ENCODE measurements at regions not wholly inside any gene's neighbourhood (a gene's known extent, or its start where the extent isn't known, plus 50 kb on each side); places are given as distances from the start of the nearest gene placed in this dataset.
"Not testable (repeated sequence)": the region's sequence is repeated elsewhere in the genome, so short reads cannot be mapped to it uniquely, and the experiment has no call there.

DNA sequence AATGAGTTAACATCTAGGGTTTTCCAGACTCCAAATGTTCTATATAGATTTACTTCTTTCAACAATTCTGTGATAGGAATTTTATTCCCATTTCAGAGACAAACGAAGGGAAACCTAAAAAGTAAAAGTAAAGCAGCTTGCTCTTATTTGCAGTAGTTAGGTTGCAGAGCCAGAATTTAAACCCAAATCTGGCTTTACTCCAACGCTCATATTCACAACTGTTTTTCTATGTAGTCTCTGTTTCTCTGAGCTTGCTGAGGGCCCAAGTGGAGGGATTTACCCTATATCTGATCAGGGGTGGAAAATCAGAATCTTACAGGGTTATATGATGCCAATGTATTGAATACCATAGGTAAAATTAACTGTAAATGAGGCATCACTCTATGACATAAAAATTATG, 599.1 kb upstream of the GRIA3 start:
- DNase-seq: no peak

GRCh38 chrX:122586831-122587230, 597.2 kb upstream of the GRIA3 start:
- DNase-seq: no peak

GRCh38 chrX:122591546-122591945, 592.5 kb upstream of the GRIA3 start:
- DNase-seq: no peak

DNA sequence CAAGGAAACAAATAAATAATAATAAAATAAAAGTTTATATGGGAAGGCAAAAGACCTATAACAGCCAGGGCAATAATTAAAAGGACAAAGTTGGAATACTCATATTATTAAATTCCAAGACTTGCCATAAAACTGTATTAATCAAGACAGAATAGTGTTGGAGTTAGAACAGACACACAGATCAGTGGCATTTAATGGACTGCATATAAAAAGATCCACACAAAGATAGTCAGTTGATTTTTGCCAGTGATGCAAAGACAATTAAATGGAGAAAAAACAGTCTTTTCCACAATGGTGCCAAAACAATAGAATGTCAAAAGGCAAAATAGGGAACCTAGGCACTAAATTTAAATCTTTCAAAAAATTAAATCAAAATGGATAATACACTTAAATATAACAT, 587.1 kb upstream of the GRIA3 start:
- DNase-seq: no peak

DNA sequence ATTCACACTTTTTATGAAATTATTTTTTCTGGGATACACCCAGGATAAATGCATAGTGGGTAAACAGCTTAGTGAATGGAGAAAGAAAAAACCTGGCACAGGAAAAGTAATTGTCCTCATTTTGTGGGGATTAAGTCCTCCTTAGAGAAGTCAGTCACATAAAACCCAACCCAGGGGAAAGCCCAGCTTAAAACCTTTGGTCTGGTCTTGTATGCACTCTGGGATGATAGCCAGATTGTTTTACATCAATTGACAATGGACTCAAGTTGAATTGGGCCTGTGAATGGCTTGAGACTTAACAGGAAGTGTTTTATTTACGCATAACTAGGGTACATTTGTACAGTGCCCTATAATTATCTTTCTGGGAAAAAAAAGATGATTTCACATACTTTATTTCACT, 561.3 kb upstream of the GRIA3 start:
- no peak for DNase-seq

GRCh38 chrX:122625239-122625638, 558.8 kb upstream of the GRIA3 start:
- DNase-seq: no peak

DNA sequence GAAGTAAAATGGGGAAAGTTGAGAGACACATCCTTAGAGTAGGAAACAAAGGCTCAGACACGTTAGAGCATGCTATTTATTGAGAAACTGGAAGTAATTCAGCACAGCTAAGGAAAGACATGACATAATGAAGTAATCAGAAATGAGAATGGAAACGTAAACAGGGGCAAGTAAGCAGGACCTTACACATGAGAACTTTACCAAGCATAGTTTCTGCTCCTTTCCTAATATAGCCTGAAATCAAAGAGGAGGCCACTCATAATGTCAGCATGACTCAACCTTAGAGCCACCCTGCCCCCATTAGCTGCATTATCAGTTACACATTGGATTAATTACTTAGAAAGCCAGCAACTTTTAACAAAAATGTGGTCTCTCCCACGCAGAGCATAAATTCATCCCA, 558.3 kb upstream of the GRIA3 start:
- no peak for DNase-seq

DNA sequence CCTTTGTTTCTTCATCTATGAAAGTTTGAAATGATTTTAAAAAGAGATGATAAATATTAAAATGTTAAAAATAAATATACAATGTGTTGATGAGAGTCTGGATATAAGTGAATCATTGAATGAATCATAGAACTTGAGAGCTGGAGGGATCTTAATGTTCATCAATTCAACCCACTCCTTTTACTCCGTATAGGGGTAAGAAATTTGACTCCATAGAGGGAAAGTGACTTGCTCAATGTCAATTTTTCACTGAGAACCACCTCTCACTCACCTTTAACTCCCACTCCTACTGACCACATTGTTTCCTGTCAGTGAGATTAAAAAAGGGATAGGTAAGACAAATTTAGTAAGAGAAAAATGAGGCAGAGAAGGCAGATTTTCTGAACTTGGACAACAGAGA, 557.2 kb upstream of the GRIA3 start:
- no peak for DNase-seq

GRCh38 chrX:122641136-122641535, 542.9 kb upstream of the GRIA3 start:
- DNase-seq: no peak

GRCh38 chrX:122641826-122642225, 542.3 kb upstream of the GRIA3 start:
- DNase-seq: no peak

- DNase-seq: not testable (repeated sequence)
Observed at GRCh38 chrX:122655256-122655655, 528.8 kb upstream of the GRIA3 start.

- no peak for DNase-seq
Observed at GRCh38 chrX:122666601-122667000, 517.5 kb upstream of the GRIA3 start.

- no peak for DNase-seq
Observed at GRCh38 chrX:122667667-122668066, 516.4 kb upstream of the GRIA3 start.

GRCh38 chrX:122703762-122704161, 480.3 kb upstream of the GRIA3 start:
- DNase-seq: no peak

DNA sequence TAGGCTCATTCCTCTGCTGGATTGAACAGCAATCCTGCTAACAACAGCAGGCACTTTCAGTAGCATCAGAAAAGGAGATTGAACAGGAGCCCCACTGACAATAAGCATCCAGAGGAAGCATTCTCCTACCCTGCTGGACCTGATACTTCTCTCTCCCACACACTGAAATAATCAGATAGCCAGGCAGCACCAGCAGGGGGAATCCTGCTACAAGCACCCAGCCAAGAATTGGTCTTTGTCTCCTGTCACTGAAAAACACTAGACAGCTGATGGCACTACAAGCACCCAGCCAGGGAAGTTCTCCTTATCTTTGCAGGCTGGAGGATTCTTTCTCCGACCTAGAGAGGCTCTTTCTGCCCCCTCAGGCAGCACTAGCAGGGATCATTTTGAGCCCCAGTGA, 444.3 kb upstream of the GRIA3 start:
- DNase-seq: no peak

DNA sequence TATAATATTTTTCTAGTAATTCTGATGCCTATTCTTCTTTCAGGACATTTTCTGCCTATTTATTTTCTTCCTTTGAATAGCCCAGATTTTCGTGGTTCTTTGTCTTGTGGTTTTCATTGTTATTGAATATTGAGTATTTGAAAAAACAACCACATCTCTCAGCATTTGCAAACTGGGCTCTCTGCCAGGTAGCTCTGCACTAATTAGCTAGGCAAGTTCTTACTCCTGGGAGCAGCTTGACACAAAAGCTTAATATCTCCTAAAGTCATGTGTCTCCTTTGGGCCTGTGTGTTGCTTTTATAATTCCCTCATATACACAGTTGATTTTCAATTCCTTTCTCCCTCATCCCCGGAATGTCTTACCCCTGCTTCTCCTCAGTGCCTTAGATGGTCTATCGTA, 413.5 kb upstream of the GRIA3 start:
- no peak for DNase-seq

DNA sequence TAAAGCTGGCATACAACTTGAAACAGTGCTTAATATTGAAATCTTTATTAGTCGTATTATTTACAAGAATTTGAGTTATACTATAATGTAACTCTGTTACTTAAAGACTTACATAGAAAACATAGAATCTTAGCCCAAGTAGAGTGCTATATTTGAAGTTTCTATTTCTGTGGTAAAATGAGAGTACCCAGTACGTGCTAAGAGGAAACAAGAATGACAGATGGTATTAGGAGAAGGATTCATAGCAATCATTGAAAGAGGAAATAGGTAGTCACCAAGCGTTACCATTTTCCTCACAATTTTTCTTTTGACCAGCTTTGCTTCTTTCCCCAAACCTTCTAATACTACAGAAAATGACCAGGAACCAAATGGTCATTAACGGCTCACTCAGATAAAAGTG, 412.1 kb upstream of the GRIA3 start:
- DNase-seq: no peak

DNA sequence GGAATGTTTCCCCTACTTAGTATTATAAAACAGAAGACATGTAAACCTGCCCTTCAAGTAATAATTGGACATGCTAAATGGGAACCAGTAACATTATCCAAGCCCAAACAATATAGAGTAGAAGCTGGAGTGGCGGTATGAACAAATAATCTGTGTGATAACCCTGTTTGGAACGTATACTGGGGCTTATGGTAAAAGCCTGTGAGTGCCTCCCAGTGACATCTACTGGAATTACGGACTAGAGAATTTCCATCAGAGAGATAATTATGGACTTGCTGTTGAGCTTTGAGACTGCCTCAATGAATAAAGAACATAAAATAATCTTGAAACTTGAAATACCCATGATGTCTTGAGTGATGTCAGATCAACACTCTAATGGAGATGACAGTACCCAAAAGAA, 406.3 kb upstream of the GRIA3 start:
- no peak for DNase-seq

GRCh38 chrX:122783918-122784317, 400.2 kb upstream of the GRIA3 start:
- no peak for DNase-seq

GRCh38 chrX:122787231-122787630, 396.8 kb upstream of the GRIA3 start:
- DNase-seq: no peak

GRCh38 chrX:122788216-122788615, 395.9 kb upstream of the GRIA3 start:
- no peak for DNase-seq

- DNase-seq: no peak
Observed at GRCh38 chrX:122790376-122791095, 393.5 kb upstream of the GRIA3 start.

- DNase-seq: no peak
Observed at GRCh38 chrX:122813876-122814275, 370.2 kb upstream of the GRIA3 start.

DNA sequence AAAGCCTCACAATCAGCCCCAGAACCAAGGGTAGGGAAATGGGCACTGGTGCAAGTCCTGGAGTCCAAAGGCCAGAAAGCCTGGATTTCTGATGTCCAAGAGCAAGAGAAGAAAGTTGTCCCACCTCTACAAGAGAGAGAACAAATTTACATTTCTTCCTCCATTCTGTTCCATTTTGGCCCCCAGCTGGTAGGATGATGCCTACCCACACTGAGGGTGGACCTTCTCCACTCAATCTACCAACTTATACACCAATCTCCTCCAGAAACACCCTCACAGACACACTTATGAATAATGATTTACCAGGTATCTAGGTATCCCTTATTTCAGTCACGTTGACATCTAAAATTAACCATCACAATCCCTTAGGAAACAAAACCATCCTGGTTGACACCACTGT, 367.8 kb upstream of the GRIA3 start:
- DNase-seq: no peak

- DNase-seq: no peak
Observed at GRCh38 chrX:122817321-122817955, 366.6 kb upstream of the GRIA3 start.

All from suppressor macrophage (primary cell).